OCI-LY1 (cell line): ENCODE measurements at regions not wholly inside any gene's neighbourhood (a gene's known extent, or its start where the extent isn't known, plus 50 kb on each side); places are given as distances from the start of the nearest gene placed in this dataset.
"Not testable (repeated sequence)": the region's sequence is repeated elsewhere in the genome, so short reads cannot be mapped to it uniquely, and the experiment has no call there.

Experiments
- EZH2 ChIP-seq: fragments of 200-600 bp; sonication (generic), shearing (Covaris generic); IDR thresholded peaks from 2 replicates; pipeline ENCODE4 v1.8.0; 2017; ENCODE audit warnings: borderline replicate concordance, mixed run types, mild to moderate bottlenecking, antibody characterized with exemption, low read length, moderate library complexity, mixed read lengths
- TF ChIP-seq, protein P1 (sequence below): fragments of 200-600 bp; sonication (generic), shearing (Covaris generic); IDR thresholded peaks from 2 replicates; pipeline ENCODE4 v1.5.1; 2017; ENCODE audit warnings: mild to moderate bottlenecking, antibody characterized with exemption, low read length, moderate library complexity, mixed read lengths

DNA sequence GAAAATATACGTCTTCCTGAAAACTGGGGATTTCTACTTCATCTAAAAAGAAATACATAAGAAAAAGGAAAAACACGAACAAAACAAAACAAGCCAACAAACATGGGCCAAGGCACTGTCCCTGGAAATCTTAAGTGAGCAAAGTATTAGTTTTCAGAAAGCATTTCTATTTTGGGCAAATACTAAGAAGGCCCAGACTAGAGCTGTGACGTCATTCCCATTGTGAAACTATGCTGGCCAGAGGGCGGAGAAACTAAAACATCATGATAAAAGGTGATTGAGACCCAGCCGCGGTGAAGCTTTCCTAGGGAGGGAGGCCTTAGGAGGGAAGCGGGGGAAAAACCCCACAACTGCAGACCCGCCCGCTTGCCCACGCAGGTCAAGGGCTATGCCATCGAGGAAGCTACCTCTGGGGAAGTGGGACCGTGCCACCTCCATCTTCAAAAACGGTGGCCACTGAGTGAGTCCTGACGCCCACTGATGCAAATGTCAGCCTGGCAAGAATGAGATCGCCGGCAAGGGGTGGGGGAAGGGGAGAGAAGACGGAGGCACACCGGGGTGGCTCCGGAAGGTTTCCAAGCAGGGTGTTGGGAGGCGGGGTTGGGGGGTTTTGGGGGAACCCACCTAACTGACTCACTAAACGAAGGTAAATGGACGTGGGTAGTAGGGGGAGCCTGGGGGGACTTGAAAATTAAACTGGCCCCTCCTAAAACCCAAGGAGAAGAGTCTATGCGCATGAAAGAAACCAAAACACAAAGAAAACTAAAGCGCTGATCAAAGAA is 1504.6 kb upstream of the DEFB115 start:
- TF ChIP-seq, protein P1, sequence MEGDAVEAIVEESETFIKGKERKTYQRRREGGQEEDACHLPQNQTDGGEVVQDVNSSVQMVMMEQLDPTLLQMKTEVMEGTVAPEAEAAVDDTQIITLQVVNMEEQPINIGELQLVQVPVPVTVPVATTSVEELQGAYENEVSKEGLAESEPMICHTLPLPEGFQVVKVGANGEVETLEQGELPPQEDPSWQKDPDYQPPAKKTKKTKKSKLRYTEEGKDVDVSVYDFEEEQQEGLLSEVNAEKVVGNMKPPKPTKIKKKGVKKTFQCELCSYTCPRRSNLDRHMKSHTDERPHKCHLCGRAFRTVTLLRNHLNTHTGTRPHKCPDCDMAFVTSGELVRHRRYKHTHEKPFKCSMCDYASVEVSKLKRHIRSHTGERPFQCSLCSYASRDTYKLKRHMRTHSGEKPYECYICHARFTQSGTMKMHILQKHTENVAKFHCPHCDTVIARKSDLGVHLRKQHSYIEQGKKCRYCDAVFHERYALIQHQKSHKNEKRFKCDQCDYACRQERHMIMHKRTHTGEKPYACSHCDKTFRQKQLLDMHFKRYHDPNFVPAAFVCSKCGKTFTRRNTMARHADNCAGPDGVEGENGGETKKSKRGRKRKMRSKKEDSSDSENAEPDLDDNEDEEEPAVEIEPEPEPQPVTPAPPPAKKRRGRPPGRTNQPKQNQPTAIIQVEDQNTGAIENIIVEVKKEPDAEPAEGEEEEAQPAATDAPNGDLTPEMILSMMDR, result not testable (repeated sequence)
- TF ChIP-seq EZH2, result not testable (repeated sequence)
